Spleen (tissue), 11 donors: ENCODE measurements at regions not wholly inside any gene's neighbourhood (a gene's known extent, or its start where the extent isn't known, plus 50 kb on each side); places are given as distances from the start of the nearest gene placed in this dataset.

Experiments used
- DNase-seq: peaks from one replicate; pipeline ENCODE4 v3.0.0-alpha.2; 2020
- H3K27ac ChIP-seq, 8 donors: fragments of 200-600 bp; sonication (generic) in 7 of 8; 1 replicate in 4 of 8; 2 replicates in 4 of 8; pipeline versions ENCODE4 v1.5.0 to v1.8.0; 2016 to 2021; ENCODE audit warnings: inconsistent platforms in 4 of 8, mild to moderate bottlenecking in 4 of 8, moderate library complexity in 1 of 8
- H3K27me3 ChIP-seq, 7 donors: fragments of 200-600 bp; sonication (generic) in 6 of 7; replicated peaks in 1 of 7; 1 replicate in 4 of 7; 2 replicates in 3 of 7; pipeline versions ENCODE4 v1.5.0 to v1.8.0; 2016 to 2021; ENCODE audit warnings: inconsistent platforms in 3 of 7, mild to moderate bottlenecking in 1 of 7
- H3K36me3 ChIP-seq, 6 donors: fragments of 200-600 bp; sonication (generic) in 5 of 6; 1 replicate in 4 of 6; 2 replicates in 2 of 6; pipeline versions ENCODE4 v1.5.0 to v1.8.0; 2016 to 2021; ENCODE audit warnings: inconsistent platforms in 2 of 6
- H3K4me1 ChIP-seq, 6 donors: fragments of 200-600 bp; sonication (generic) in 5 of 6; 1 replicate in 3 of 6; 2 replicates in 3 of 6; pipeline versions ENCODE4 v1.5.0 to v1.8.0; 2016 to 2021; ENCODE audit warnings: inconsistent platforms in 3 of 6
- H3K4me3 ChIP-seq, 8 donors: fragments of 200-600 bp; sonication (generic) in 7 of 8; 1 replicate in 4 of 8; 2 replicates in 4 of 8; pipeline versions ENCODE4 v1.5.0 to v1.8.0; 2016 to 2021; ENCODE audit warnings: inconsistent platforms in 4 of 8, mild to moderate bottlenecking in 4 of 8, moderate library complexity in 2 of 8
- H3K9me3 ChIP-seq, 8 donors: fragments of 200-600 bp; sonication (generic) in 7 of 8; 1 replicate in 4 of 8; 2 replicates in 4 of 8; pipeline versions ENCODE4 v1.5.0 to v1.8.0; 2016 to 2021; ENCODE audit warnings: inconsistent platforms in 4 of 8
- CTCF ChIP-seq, 11 experiments: fragments of 200-600 bp in 7 of 11; fragments of 450-650 bp in 4 of 11; sonication (generic) in 4 of 11; IDR thresholded peaks in 8 of 11; conservative IDR thresholded peaks in 3 of 11; 1 replicate in 7 of 11; 2 replicates in 4 of 11; pipeline versions ENCODE4 v1.4.0 to v1.8.0; 2016 to 2021; ENCODE audit warnings: antibody characterized with exemption in 11 of 11, inconsistent platforms in 4 of 11, mild to moderate bottlenecking in 1 of 11
- POLR2A ChIP-seq, 3 donors: fragments of 450-650 bp; IDR thresholded peaks; one replicate each; pipeline ENCODE4 v1.5.1; 2017; ENCODE audit warnings: antibody characterized with exemption in 3 of 3, mild to moderate bottlenecking in 1 of 3
- POLR2AphosphoS5 ChIP-seq, 3 donors: sonication (generic); formaldehyde crosslinking; IDR thresholded peaks; one replicate each; pipeline ENCODE4 v1.5.1; 2017; ENCODE audit warnings: antibody characterized with exemption in 3 of 3
- WGBS, 5 donors: extraction: QIAGEN DNeasy Blood & Tissue Kit in 3 of 5; methylation state at CpG; one replicate each; pipeline versions ENCODE4 v1.1.5 to v1.1.7; 2013 to 2018; 5-methylcytosine and 5-hydroxymethylcytosine counted together
- intact Hi-C: fragments of 100-400 bp; cut with DNase I; formaldehyde crosslinking; loops from one replicate; pipeline ENCODE4 v1.15.0; 2023; ENCODE audit warnings: low total_unique reads
- donor health status: healthy with polysubstance abuse.
- donor health status: DM: no; HTN: no; CAD: no; lungs with moderate emphysema.
- donor health status: DM: no; HTN: no; CAD: no.
- donor health status: Bipolar disorder and iron deficiency.
- donor health status: healthy.
- donor health status: DM: no; HTN: no; CAD: no.
- donor health status: DM: yes; HTN: yes; CAD: no.

- WGBS, 5 donors: 69 to 86% (median 75%) methylated on average over 2 of the region's 2 CpGs
- Histone ChIP-seq H3K27ac (no peak overlapping the region), H3K4me1 (no peaks in the 10 kb centered on the region), H3K27me3 (peaks cover 0 to 5% (median 0%) of the 10 kb centered on the region in 7 donors), H3K36me3 (no peaks in the 10 kb centered on the region), H3K9me3 (no peaks in the 10 kb centered on the region), H3K4me3 (no peak overlapping the region)
- DNase-seq: no peak
- intact Hi-C loops: no loop called here
- TF ChIP-seq CTCF (IDR thresholded peaks at IDR 0.05 in 8 of 11, conservative IDR thresholded peaks at IDR 0.05 in 3 of 11): no peak
- TF ChIP-seq POLR2A (IDR thresholded peaks at IDR 0.05): no peak
- no peak for TF ChIP-seq POLR2AphosphoS5 (IDR thresholded peaks at IDR 0.05)
Observed at GRCh38 chr1:90187323-90187585, 192.3 kb downstream of the ZNF326 start.

- H3K4me3 ChIP-seq: no peak overlapping the region
- 67 to 87% (median 75%) methylated on average over 7 of the region's 7 CpGs for WGBS, 5 donors
- intact Hi-C loops: no loop called here
- H3K4me1 ChIP-seq: no peaks in the 10 kb centered on the region
- peaks cover 0 to 5% (median 0%) of the 10 kb centered on the region in 7 donors for H3K27me3 ChIP-seq
- TF ChIP-seq POLR2AphosphoS5 (IDR thresholded peaks at IDR 0.05): no peak
- TF ChIP-seq POLR2A (IDR thresholded peaks at IDR 0.05): no peak
- no peak for TF ChIP-seq CTCF (IDR thresholded peaks at IDR 0.05 in 8 of 11, conservative IDR thresholded peaks at IDR 0.05 in 3 of 11)
- H3K36me3 ChIP-seq: no peaks in the 10 kb centered on the region
- no peaks in the 10 kb centered on the region for H3K9me3 ChIP-seq
- no peak for DNase-seq
- H3K27ac ChIP-seq: no peak overlapping the region
Observed at GRCh38 chr1:90186506-90187322, 191.8 kb downstream of the ZNF326 start.

- intact Hi-C loops: no loop called here
- 54 to 73% (median 64%) methylated on average over 2 of the region's 2 CpGs for WGBS, 5 donors
- no peaks in the 10 kb centered on the region for H3K27me3 ChIP-seq
- H3K4me1 ChIP-seq: no peaks in the 10 kb centered on the region
- no peak for DNase-seq
- H3K27ac ChIP-seq: no peak overlapping the region
- no peak for TF ChIP-seq POLR2A (IDR thresholded peaks at IDR 0.05)
- no peak overlapping the region for H3K4me3 ChIP-seq
- no peaks in the 10 kb centered on the region for H3K9me3 ChIP-seq
- no peaks in the 10 kb centered on the region for H3K36me3 ChIP-seq
Observed at GRCh38 chr1:90176530-90176929, 181.6 kb downstream of the ZNF326 start.

- no peaks in the 10 kb centered on the region for H3K27me3 ChIP-seq
- no peak for TF ChIP-seq POLR2A (IDR thresholded peaks at IDR 0.05)
- TF ChIP-seq POLR2AphosphoS5 (IDR thresholded peaks at IDR 0.05): no peak
- no peak for TF ChIP-seq CTCF (IDR thresholded peaks at IDR 0.05 in 8 of 11, conservative IDR thresholded peaks at IDR 0.05 in 3 of 11)
- WGBS, 5 donors: 42 to 56% (median 48%) methylated on average over 3 of the region's 3 CpGs
Observed at GRCh38 chr1:90175490-90176167, 180.7 kb downstream of the ZNF326 start.

More at GRCh38 chr1:90175490-90176167, 180.7 kb downstream of the ZNF326 start:
- DNase-seq: no peak
- no peaks in the 10 kb centered on the region for H3K9me3 ChIP-seq
- no peak overlapping the region for H3K4me3 ChIP-seq
- intact Hi-C loops: no loop called here
- H3K36me3 ChIP-seq: no peaks in the 10 kb centered on the region
- no peaks in the 10 kb centered on the region for H3K4me1 ChIP-seq
- no peak overlapping the region for H3K27ac ChIP-seq
